Astrocyte of the hippocampus (primary cell): ENCODE measurements at regions not wholly inside any gene's neighbourhood (a gene's known extent, or its start where the extent isn't known, plus 50 kb on each side); places are given as distances from the start of the nearest gene placed in this dataset.
"Not testable (repeated sequence)": the region's sequence is repeated elsewhere in the genome, so short reads cannot be mapped to it uniquely, and the experiment has no call there.

Experiments
- DNase-seq: peaks from one replicate; pipeline ENCODE4 v3.0.0; 2011; ENCODE audit warnings: low read depth, low spot score

DNA sequence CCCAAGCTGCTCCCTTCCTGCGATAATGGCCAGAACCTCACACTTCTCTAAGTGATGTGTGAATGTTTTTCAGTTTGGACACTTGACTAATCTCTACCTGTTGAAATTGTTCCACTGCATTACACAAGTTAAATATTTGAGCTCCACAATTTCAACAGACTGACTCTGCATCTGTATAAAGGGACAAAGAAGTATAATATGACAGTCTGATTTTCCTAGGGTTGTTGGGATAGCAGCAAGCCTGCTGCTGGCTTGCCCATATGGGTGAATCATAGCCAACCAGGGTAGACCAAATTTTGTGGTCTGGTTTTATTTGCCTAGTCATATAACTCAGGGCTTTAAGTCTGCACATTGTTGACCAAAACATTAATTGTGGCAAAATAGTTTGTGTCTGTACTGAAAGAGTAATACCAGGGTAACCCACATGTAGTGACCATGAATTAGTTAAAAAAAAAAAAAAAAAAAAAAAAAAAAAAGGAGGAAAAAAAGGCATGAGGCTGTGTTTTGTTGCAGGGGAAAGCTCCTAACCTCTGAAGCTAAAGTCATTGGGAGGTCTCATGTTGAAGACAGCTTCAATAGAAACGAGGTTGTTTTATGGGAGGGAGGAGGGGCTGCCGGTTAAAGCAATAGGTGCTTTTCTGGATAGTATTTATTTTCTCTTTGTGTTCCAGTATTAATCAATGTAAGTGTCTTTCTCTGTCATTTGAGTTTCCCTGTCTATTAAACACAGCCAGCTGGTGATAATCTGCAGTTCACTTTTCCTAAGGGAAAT lies 534.2 kb downstream of the RAB28 start:
- peak; percentile 1 for DNase-seq

DNA sequence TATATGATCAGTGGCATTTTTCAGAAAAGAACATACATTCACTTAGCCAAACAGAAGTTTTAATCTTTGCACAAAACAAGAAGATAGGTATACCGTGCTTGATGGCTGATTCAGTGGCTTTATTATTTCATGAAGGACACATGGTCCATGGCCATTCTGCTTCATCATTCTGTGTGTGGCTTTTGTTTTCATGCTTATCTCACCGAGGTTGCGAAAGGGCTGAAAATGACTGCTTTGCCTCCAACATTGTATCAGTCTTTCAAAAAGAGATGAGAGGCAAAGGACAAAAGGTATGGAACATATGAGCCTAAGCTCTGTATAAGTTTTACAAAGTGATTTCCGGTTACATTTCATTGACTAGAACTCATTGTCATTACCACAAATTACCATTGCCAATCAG lies 541.1 kb downstream of the RAB28 start:
- no peak for DNase-seq

- DNase-seq: no peak
Observed at GRCh38 chr4:12933760-12934221, 550.3 kb downstream of the RAB28 start.

DNA sequence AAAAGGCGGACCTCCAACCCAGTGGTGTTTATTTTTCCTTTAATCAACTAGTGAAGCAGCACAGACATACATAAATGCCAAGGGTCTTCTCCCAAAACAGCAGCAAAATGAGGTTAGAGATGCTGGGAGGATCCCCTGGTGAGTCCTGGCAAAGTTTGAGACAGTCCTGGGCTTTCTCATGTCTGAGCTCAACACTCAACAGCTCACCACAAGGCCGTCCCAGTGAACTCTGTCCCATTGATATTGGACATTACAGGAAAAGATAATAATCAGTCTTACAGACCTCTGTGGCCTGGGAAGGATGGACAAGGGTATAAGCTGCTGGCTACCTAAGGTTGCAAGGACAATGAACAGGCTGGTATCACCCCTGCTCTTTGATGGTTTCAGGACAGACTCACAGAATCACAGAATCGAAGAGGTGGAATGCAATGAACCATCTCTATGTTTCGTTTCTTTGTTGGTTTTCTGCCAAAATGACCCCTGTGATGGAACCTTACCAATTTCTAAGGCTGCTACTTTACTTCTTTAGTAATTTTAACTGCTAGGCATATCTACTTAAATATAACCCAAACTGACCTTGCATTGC lies 551.8 kb downstream of the RAB28 start:
- DNase-seq: no peak

GRCh38 chr4:12929784-12930183 lies 554.4 kb downstream of the RAB28 start:
- no peak for DNase-seq

- DNase-seq: no peak
Observed at GRCh38 chr4:12928751-12929150, 555.4 kb downstream of the RAB28 start.

DNA sequence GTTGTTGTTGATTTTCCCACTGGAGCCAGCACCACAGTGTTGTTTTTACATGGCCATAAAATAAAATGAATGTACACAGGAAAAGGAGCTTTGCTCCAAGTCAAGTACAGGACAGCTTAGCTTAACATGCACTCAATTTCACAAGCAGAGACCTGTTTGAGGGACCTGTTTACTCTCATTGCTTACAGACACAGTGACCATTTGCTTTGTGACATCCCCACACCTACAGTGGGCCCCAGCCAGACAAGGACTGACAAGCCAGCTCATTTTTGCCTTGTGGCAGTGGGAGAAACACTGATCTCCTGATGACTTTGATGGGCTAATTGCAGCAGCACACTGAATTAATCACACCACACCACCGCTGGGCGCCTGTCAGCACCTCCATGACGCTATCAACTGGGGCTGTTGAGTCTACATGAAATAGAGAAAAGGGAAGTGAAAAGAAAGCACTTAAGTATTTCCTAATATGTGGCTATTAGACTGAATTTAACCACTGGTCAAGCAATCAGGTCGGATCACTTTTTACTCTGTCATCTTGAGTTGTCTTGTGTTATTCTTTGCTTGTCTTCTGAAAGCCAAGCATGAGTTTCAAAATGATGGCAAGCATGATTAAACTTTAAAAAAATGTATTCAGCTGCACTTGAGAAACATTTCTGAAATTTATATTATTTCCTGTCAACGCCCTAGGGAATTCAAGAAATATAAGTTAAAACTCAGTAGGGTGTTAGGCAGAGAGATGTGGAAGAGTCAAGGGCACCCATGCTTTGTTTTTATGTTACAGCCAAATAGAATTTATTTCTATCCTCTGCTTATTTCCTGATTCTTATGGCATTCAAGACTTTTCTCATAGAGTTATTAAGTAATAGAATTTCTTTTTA lies 557.7 kb downstream of the RAB28 start:
- no peak for DNase-seq

GRCh38 chr4:12924728-12925320 lies 559.3 kb downstream of the RAB28 start:
- no peak for DNase-seq

DNA sequence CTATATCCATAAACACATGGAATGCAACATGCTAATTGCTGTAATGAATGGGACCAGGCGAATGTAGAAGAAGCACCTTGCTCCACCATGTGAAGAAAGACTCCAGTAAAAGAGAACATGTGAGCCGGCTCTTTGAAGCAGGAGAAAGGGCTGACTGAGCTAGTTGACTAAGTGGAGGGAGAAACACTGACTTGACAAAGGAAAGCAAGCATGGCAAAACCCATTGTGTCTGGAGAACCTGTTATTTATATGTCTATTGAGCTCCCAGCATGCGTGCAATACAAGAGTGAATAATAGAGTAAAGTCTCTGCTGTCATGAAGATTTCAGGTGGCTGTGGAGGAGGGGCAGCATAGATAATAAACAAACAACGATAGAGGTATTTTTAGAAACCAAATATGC lies 559.9 kb downstream of the RAB28 start:
- DNase-seq: no peak

DNA sequence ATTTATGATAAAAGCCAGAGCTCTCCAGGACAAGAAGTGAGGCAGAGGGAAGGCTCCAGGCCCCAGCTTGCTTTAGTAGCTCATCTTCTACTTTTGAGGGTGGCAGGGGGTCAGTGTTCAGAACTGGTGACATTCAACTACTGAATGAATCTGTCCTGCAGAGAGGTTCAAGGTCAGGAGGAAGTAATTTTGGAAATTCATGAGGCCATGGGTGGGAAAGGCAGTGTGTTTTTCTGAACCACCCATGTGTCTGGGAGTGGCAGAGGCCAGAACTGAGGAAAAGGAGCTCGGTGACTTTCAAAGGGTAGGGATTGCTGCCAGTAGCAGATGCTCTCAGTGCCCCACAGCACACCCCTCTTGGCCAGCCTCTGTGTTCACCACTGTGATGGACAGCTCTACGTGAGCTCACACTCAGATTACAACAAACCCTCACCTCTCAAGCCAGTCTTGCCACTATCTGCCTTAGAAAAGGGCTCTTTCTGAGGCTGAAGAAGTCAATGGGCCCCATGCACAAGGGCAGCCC lies 571.2 kb downstream of the RAB28 start:
- DNase-seq: no peak

DNA sequence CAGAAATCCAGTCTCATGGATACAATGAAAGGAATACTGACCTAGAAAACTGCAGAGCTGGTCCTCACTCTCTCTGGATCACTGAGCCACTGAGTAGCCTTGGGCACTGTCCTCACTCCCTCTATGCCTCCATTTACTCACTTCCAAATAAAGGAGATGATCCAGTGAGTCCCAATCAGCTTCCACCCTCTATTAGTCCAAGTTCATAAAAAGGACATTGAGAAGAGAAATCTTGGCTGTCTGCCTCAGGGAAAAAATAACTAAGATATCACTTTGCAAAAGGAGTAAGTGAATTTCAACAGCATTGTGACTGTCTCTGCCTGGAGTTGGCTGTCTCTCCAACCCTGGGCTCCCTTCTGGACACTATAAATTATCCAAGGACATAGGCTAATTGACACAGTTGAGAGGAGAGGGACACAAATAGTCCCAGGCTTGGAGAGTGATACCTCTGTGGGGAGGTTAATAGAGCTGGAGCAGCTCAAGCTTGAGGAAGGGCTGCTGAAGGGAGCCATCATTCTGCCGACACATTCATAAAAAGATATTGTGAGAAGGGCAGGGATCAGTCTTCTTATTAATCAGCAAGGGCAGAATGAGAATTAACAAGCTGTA lies 572.3 kb downstream of the RAB28 start:
- DNase-seq: no peak

- DNase-seq: not testable (repeated sequence)
Observed at GRCh38 chr4:12903640-12904039, 580.5 kb downstream of the RAB28 start.

DNA sequence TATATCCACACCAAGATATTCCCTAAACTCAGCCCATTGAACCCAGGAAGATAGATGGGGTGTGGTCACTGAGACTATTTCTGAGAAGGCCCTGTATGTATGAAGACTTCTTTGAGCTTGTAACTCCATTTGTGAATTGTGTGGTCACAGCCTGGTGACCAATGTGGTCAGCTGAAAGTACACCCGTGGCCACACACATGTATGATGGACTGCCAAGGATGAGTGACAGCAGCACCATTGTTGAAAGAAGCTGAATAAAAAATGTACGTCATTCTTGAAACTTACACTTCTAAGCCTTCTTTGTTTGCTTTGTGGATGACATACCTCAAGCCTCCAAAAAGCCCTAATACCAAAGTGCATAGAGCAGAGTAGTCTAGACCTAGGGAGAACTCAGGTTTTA lies 581.4 kb downstream of the RAB28 start:
- DNase-seq: no peak

DNA sequence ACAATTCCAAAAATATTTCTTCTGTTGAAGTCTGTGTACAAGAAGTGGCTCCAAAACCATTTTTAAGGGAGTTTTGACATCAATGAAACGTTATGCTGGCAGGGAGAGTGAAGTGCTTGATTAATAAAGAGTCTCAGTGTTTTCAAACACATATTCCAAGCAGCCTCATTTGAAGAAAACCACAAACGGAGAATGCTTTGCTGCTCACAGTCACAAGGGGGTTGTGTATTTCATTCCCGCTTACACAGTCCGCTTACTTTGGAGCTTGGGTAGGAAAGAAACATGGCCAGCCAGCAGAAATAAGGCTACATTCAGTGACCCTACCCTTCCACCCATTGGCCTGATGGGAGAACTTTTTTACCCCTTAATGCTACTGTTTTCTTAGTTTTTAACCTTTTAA lies 586.2 kb downstream of the RAB28 start:
- DNase-seq: no peak

- no peak for DNase-seq
Observed at GRCh38 chr4:12894062-12894461, 590.1 kb downstream of the RAB28 start.

DNA sequence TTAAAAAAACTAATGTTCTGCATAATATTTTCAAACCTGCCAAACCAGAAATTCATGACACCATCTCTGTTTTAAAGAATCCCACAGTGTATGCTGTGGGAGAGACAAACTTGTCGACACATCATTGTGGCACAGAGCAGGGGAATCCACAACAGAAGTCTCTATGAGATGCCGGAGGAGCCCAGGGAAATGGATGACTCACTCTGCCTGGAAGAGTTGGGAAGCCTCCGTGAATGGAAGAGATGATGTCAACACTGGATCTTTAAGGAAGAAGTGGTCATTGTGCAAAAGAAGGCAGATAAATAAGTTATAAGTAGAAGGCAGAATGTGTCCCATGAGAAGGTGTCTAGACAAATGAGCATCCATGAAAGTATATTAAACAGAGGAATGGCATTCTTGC lies 595.1 kb downstream of the RAB28 start:
- DNase-seq: peak; percentile 25

- DNase-seq: no peak
Observed at GRCh38 chr4:12884846-12885796, 599.0 kb downstream of the RAB28 start.

DNA sequence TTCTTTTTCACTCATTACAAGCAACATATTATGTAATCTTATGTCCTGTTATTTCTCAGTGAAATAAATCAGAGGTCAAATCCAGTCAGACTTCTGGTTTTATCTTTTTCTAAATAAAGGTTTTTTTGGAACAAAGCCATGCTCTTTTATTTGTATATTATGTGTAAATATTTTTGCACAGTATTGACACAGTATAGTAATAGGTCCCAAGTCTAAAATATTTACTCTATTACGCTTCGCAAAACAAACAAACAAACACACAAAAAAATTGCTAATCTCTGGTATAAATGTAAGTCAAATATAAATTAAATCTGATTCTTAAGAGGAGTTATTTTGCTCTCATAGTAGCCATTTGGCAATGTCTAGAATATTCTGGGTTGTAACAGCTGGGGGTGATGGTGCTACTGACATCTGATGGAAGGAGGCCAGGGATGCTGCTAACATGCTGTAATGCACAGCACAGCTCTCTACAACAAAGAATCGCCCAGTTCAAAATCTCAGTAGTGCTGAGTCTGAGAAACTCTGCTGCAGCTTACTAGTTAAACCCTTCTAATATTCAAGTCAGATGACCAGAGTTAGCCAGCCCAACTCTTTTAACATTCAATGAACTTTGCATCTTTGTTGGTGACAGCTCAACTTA lies 602.1 kb downstream of the RAB28 start:
- DNase-seq: no peak

DNA sequence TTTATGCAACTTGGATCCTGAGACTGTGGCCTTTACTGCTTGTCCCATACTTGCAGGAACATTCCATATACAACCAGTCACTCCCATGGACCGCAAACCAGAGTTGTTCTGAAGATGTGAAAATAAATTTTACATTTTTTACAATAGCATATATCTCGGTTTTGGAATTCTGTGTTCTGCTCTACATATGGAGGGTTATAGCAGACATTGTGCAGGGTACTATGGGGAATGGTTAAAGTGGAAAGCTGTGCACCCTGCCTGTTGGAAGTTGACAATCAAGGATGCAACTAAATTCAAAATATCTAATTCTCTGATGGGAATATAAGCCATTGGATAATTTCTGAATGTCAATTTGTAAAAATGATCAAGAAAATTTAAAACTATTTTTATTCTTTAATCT lies 603.3 kb downstream of the RAB28 start:
- DNase-seq: no peak

DNA sequence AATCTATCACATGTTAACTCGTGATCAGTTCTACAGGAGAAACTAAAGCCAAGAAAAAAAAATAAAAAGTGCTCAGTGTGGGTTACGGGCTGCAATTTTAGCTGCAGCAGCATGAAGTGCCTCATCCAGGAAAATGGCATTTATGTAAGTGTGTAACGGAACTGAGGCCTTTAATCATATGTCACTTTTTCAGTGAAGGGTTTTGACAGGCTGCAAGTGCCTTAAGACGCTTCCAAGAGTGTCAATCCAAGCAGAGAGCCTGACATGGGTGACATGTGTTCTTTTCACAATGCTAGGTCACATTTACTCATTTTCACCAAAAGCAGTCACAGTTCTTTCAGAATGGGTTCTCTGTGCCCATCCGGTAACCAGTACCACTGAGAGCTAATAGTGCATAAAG lies 604.6 kb downstream of the RAB28 start:
- DNase-seq: no peak
